Parathyroid adenoma (tissue), 2 donors: ENCODE measurements at regions not wholly inside any gene's neighbourhood (a gene's known extent, or its start where the extent isn't known, plus 50 kb on each side); places are given as distances from the start of the nearest gene placed in this dataset.

ENCODE experiments used
- H2AFZ ChIP-seq: fragments of 300-600 bp; sonication (generic); one replicate; pipeline ENCODE4 v1.7.0; 2017; ENCODE audit warnings: antibody characterized with exemption, mild to moderate bottlenecking
- H3K27ac ChIP-seq: fragments of 300-600 bp; sonication (generic); one replicate; pipeline ENCODE4 v1.7.0; 2017
- H3K27me3 ChIP-seq: fragments of 300-600 bp; sonication (generic); one replicate; pipeline ENCODE4 v1.7.0; 2017; ENCODE audit warnings: low read length; ENCODE audit not compliant: control insufficient read depth, insufficient read depth
- H3K36me3 ChIP-seq: fragments of 300-600 bp; sonication (generic); one replicate; pipeline ENCODE4 v1.7.0; 2017; ENCODE audit warnings: low read length; ENCODE audit not compliant: control insufficient read depth, insufficient read depth
- H3K4me1 ChIP-seq: fragments of 300-600 bp; sonication (generic); one replicate; pipeline ENCODE4 v1.7.0; 2017; ENCODE audit warnings: control low read depth
- H3K4me2 ChIP-seq: fragments of 300-600 bp; sonication (generic); one replicate; pipeline ENCODE4 v1.7.0; 2017; ENCODE audit warnings: low read length
- H3K4me3 ChIP-seq: fragments of 300-600 bp; sonication (generic); one replicate; pipeline ENCODE4 v1.7.0; 2017; ENCODE audit warnings: low read depth, low read length
- H3K79me2 ChIP-seq: fragments of 300-600 bp; sonication (generic); one replicate; pipeline ENCODE4 v1.7.0; 2017; ENCODE audit warnings: control low read depth
- H3K9ac ChIP-seq: fragments of 300-600 bp; sonication (generic); one replicate; pipeline ENCODE4 v1.7.0; 2017; ENCODE audit warnings: mild to moderate bottlenecking
- H3K9me3 ChIP-seq: fragments of 300-600 bp; sonication (generic); one replicate; pipeline ENCODE4 v1.7.0; 2017; ENCODE audit warnings: low read length; ENCODE audit not compliant: control insufficient read depth
- TF ChIP-seq, protein P1 (sequence below): fragments of 300-600 bp; sonication (generic); IDR thresholded peaks from one replicate; pipeline ENCODE4 v1.7.0; 2017; ENCODE audit warnings: antibody characterized with exemption, mild to moderate bottlenecking
- donor health status: primary hyperparathyroidism.

DNA sequence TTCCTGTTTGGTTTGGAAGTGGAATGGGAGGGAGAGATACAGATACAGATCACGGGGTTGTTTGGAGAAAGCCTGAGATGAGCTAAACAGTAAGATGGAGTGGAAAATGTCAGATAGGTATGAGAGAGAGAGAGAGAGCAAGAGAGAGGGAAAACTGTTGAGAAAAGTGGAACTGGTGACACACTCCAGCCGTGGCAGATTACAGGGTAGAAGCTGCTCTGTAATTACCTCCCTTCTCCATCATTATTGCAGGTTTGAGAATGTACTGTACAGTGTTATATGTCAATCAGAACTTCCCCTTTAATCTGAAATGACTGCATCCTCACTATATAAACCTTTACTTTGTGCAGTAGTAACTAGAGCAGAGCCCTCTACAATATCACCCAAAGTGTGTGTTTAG is 74.5 kb upstream of the WWC1 start:
- no peaks in the 10 kb centered on the region for H3K4me1 ChIP-seq
- H3K4me3 ChIP-seq: no peak overlapping the region
- no peaks in the 10 kb centered on the region for H3K27me3 ChIP-seq
- no peaks in the 10 kb centered on the region for H3K79me2 ChIP-seq
- no peak overlapping the region for H3K9ac ChIP-seq
- TF ChIP-seq, protein P1, sequence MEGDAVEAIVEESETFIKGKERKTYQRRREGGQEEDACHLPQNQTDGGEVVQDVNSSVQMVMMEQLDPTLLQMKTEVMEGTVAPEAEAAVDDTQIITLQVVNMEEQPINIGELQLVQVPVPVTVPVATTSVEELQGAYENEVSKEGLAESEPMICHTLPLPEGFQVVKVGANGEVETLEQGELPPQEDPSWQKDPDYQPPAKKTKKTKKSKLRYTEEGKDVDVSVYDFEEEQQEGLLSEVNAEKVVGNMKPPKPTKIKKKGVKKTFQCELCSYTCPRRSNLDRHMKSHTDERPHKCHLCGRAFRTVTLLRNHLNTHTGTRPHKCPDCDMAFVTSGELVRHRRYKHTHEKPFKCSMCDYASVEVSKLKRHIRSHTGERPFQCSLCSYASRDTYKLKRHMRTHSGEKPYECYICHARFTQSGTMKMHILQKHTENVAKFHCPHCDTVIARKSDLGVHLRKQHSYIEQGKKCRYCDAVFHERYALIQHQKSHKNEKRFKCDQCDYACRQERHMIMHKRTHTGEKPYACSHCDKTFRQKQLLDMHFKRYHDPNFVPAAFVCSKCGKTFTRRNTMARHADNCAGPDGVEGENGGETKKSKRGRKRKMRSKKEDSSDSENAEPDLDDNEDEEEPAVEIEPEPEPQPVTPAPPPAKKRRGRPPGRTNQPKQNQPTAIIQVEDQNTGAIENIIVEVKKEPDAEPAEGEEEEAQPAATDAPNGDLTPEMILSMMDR: no peak
- no peak overlapping the region for H2AFZ ChIP-seq
- H3K4me2 ChIP-seq: no peak overlapping the region
- H3K36me3 ChIP-seq: no peaks in the 10 kb centered on the region
- H3K27ac ChIP-seq: no peak overlapping the region
- no peaks in the 10 kb centered on the region for H3K9me3 ChIP-seq

- Histone ChIP-seq H3K4me2 (no peak overlapping the region), H3K27me3 (no peaks in the 10 kb centered on the region), H3K79me2 (no peaks in the 10 kb centered on the region), H3K9me3 (no peaks in the 10 kb centered on the region), H3K36me3 (no peaks in the 10 kb centered on the region), H3K4me1 (no peaks in the 10 kb centered on the region), H3K4me3 (no peak overlapping the region), H3K9ac (no peak overlapping the region), H3K27ac (no peak overlapping the region), H2AFZ (no peak overlapping the region)
- TF ChIP-seq, protein P1: no peak
These were observed 73.9 kb upstream of the WWC1 start for GRCh38 chr5:168217497-168217896.

DNA sequence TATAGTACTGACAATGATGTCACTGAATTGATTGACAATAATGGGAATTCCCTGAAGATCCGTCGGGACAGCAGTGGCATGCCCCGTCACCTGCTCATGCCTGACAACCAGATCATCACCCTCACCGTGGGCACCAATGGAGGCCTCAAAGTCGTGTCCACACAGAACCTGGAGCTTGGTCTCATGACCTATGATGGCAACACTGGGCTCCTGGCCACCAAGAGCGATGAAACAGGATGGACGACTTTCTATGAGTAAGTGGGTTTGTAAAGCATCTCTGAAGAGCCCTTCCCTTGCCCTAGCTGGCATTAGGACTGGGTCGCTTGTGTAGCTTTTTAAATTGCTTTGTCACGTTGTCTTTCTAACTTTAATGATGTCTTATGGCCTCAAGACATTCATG is 72.7 kb upstream of the WWC1 start:
- H3K9me3 ChIP-seq: no peaks in the 10 kb centered on the region
- no peaks in the 10 kb centered on the region for H3K4me1 ChIP-seq
- H3K9ac ChIP-seq: no peak overlapping the region
- no peak overlapping the region for H3K4me2 ChIP-seq
- no peak overlapping the region for H3K4me3 ChIP-seq
- no peak overlapping the region for H3K27ac ChIP-seq
- no peaks in the 10 kb centered on the region for H3K27me3 ChIP-seq
- no peak overlapping the region for H2AFZ ChIP-seq
- H3K79me2 ChIP-seq: no peaks in the 10 kb centered on the region
- TF ChIP-seq, protein P1: no peak
- H3K36me3 ChIP-seq: no peaks in the 10 kb centered on the region

DNA sequence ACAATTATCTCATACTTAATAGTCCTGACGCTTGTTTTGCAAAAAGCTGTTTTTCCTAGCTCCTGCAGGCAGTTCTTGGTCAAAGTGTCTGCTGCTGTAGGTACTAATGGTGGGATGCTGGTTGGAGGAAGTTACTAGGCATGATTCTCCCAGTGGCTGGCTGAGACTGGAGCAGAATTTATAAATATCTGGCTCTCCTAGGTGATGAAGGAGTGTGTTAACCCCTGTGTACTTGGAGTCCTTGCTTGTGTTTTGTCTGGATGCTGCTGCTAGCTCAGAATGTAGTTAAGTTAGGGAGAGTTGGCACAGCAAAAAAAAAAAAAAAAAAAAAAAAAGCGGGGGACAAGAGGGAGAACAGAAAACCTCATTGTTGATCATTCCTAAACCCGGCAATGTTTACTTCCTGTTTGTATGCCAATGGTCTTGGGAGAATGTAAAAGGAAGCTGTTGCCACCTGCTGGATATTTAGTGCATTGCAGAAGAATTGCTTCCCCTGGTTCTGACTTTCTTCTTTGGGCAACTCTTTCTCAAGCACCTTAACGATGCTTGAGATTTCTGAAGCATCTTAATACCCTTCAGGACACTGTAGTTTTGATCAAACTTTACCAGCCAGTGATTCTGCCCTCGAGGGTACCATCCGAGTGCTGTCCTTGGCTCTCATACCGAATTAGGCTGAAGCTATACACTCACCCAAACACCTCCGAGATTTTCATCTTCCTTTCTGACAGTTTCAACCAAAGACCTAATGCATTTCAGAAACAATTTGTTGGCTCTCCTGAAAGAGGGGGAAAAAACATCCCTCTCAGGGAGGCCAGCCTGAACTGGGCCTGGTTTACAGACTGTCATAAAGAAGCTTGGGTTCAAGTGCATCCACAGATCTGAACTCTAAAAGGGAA is 71.7 kb upstream of the WWC1 start:
- Histone ChIP-seq H3K27ac (no peak overlapping the region), H3K27me3 (no peaks in the 10 kb centered on the region), H3K9me3 (no peaks in the 10 kb centered on the region), H3K9ac (no peak overlapping the region), H3K79me2 (no peaks in the 10 kb centered on the region), H3K4me2 (peak overlapping the region; percentile 56), H2AFZ (peak overlapping the region; percentile 41), H3K4me1 (no peaks in the 10 kb centered on the region), H3K4me3 (no peak overlapping the region), H3K36me3 (no peaks in the 10 kb centered on the region)
- TF ChIP-seq, protein P1: peak; percentile 86

GRCh38 chr5:168224085-168224484 is 67.4 kb upstream of the WWC1 start:
- no peaks in the 10 kb centered on the region for H3K27me3 ChIP-seq
- no peak overlapping the region for H2AFZ ChIP-seq
- H3K36me3 ChIP-seq: no peaks in the 10 kb centered on the region
- TF ChIP-seq, protein P1: no peak
- no peak overlapping the region for H3K4me3 ChIP-seq
- no peak overlapping the region for H3K9ac ChIP-seq
- no peaks in the 10 kb centered on the region for H3K79me2 ChIP-seq
- no peaks in the 10 kb centered on the region for H3K9me3 ChIP-seq
- H3K4me2 ChIP-seq: no peak overlapping the region
- H3K27ac ChIP-seq: no peak overlapping the region
- no peaks in the 10 kb centered on the region for H3K4me1 ChIP-seq
